ENCODE measurements at regions not wholly inside any gene's neighbourhood (a gene's known extent, or its start where the extent isn't known, plus 50 kb on each side); places are given as distances from the start of the nearest gene placed in this dataset.

DNA sequence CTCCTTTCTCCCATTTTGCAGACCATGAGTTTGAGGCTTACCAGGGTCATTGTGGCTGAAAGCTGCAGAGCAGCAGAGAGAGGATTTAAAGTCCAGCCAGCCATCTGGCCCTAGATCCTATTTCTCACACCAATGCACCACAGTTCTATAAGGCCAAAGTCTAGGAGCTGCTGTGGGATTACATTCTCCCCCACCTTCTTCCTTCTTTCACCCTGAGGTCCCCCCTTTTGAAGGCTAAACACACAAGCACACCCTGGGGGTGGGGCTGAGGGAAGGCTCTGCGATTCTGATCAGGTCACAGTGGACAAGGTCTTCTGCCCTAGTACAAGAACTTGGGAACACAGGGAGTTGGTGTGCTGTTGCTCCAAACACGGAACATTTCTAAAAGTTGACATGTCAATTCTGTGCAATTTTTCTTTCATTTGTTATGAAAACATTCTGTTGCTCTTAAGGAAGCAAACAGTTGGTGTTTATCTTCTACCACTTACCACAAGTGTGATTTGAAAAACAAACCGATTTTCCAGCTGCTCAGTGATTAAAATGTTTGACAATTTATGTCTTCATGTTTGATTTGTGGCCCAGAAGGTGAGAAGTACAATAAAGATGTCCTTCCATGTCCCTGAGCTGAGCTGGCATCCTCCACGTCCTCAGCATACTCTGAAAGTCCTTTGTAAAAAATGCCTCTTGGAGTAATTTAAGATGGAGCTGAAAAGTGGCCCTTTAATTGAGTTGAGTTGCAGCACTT, 271.6 kb upstream of the PPP2R2D start:
- H3K4me1 Mint-ChIP-seq (ENCODE audit: low read depth), result no peaks in the 10 kb centered on the region
- H3K36me3 Mint-ChIP-seq, result no peaks in the 10 kb centered on the region
- no peak overlapping the region for H3K27ac Mint-ChIP-seq
- H3K4me3 Mint-ChIP-seq, result no peak overlapping the region
- H3K9me3 Mint-ChIP-seq (ENCODE audit: low read depth), result peaks cover 16% of the 10 kb centered on the region
- no peaks in the 10 kb centered on the region for H3K27me3 Mint-ChIP-seq

DNA sequence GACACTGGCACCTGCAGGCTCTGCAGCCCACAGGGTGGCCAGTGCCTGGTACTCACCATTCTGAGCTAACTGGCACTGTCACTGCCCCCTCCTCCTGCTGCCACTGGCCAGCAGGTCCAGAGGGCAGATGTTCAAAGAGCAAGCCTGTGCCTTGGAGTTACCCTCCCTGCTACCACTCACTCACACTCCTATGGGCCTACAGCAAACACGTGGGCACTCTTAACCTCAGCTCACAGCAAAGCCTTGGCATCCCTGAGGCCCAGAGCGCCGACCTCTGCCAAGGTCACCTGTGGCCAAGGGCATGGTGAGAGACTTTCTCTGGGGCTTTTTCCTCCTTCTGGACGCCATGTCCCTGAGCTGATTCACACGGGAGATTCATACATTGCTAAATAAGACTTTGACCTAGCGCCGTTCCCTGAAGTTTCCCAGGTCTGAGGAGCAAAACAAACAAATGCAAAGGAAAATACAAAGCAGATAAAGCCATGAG, 270.0 kb upstream of the PPP2R2D start:
- peaks cover 19% of the 10 kb centered on the region for H3K9me3 Mint-ChIP-seq (ENCODE audit: low read depth)
- H3K36me3 Mint-ChIP-seq, result no peaks in the 10 kb centered on the region
- no peaks in the 10 kb centered on the region for H3K4me1 Mint-ChIP-seq (ENCODE audit: low read depth)
- no peak overlapping the region for H3K27ac Mint-ChIP-seq
- no peak overlapping the region for H3K4me3 Mint-ChIP-seq
- H3K27me3 Mint-ChIP-seq, result peaks cover 5% of the 10 kb centered on the region

DNA sequence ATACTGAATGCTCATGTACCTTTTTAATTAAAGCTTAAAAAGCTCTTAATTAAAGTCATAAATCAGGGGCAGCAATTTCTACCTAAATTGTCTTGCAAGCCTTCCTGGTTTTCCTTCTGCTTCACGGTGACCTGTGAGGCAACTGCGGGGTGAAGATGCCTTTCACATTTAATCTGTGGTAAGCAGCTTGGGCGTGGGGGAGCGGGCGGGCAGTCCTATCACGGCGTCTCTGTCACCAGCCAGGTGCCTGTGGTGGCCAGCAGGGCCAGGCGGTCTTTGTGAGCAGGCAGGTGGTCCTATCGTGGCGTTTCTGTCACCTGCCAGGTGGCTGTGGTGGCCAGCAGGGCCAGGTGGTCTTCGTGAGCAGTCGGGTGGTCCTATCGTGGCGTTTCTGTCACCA, 269.2 kb upstream of the PPP2R2D start:
- Mint-ChIP-seq H3K4me1 (ENCODE audit: low read depth) (no peaks in the 10 kb centered on the region), H3K27me3 (peaks cover 10% of the 10 kb centered on the region), H3K27ac (no peak overlapping the region), H3K4me3 (no peak overlapping the region), H3K36me3 (no peaks in the 10 kb centered on the region), H3K9me3 (ENCODE audit: low read depth) (peaks cover 18% of the 10 kb centered on the region)

DNA sequence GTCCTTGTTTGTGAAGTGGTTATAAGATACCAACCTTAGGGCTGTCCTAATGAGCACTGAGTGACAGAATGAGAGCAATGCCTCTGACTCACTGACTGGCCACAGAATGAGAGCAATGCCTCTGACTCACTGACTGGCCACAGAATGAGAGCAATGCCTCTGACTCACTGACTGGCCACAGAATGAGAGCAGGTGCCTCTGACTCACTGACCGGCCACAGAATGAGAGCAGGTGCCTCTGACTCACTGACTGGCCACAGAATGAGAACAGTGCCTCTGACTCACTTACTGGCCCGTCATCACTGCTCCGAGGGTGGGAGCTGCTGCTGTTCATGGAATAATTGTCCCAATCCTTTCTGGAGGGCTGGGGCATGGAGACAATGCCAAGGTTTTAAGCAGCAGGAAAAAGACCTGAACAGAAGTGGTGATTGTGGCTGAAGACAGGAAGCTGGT, 265.2 kb upstream of the PPP2R2D start:
- peaks cover 19% of the 10 kb centered on the region for H3K9me3 Mint-ChIP-seq (ENCODE audit: low read depth)
- H3K27ac Mint-ChIP-seq, result no peak overlapping the region
- H3K36me3 Mint-ChIP-seq, result no peaks in the 10 kb centered on the region
- no peaks in the 10 kb centered on the region for H3K4me1 Mint-ChIP-seq (ENCODE audit: low read depth)
- H3K4me3 Mint-ChIP-seq, result no peak overlapping the region
- H3K27me3 Mint-ChIP-seq, result peaks cover 12% of the 10 kb centered on the region

DNA sequence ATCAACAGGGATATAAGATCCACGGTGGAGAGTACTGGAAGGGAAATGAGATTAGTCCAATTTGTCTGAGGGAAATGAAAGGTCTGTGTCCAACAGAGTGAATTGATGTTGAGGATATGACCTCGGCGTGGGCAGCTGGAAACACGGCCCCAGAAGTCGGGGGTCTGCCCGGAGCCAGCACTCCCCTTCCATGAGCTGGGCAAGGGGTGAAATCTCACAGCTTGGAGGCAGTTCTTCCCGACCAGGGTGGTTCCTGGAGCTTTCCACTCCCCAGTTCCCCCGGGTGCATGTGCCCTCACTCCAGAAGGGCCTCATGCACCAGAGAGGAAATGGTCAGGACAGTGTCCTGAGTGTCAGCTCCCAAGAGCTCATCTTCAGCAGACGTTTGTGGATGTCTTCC, 264.7 kb upstream of the PPP2R2D start:
- Mint-ChIP-seq H3K4me3 (no peak overlapping the region), H3K4me1 (ENCODE audit: low read depth) (no peaks in the 10 kb centered on the region), H3K36me3 (no peaks in the 10 kb centered on the region), H3K27me3 (peaks cover 12% of the 10 kb centered on the region), H3K9me3 (ENCODE audit: low read depth) (peaks cover 19% of the 10 kb centered on the region), H3K27ac (no peak overlapping the region)

DNA sequence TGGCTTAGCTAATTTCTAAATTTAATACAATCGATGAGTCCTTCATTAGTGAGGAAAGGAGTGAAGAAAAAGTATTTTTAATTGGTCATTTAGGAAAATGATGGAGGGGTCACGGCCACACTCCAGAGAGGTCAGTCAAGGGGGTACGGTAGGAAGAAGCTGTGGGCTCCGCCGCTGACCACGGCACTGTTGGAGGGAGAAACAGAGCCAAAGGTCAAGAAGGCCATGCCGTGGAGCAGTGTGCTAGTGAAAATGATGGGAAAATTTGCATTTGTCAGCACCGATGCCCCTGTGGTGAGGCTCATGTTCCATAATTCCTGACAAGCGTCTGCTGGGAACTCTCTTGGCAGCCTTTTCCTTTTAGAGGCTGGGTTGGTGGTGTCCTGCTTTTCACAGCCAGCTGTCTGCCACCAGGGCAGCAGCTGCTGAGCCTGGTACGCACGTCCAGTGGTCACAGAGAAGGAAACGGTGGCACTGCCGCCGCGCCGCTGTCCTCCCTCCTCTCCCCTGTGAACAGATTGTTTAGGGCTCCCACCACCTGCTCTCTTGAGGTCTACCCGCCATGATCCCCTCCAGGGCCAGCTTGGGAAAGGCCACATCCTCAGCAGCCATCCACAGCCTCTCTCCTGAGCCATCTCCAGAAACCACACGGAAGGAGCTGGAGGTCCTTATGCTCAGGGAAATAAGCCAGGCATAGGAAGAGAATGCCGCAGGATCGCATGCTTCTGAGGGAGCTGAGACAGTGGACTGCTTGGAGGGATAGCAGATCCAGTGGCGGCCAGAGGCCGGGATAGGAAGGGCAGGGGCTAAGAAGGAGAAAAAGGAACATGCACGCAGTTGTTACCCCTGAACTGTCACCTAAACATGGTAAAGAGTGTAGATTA, 263.7 kb upstream of the PPP2R2D start:
- no peaks in the 10 kb centered on the region for H3K4me1 Mint-ChIP-seq (ENCODE audit: low read depth)
- peaks cover 12% of the 10 kb centered on the region for H3K27me3 Mint-ChIP-seq
- no peak overlapping the region for H3K4me3 Mint-ChIP-seq
- no peak overlapping the region for H3K27ac Mint-ChIP-seq
- peaks cover 19% of the 10 kb centered on the region for H3K9me3 Mint-ChIP-seq (ENCODE audit: low read depth)
- no peaks in the 10 kb centered on the region for H3K36me3 Mint-ChIP-seq

DNA sequence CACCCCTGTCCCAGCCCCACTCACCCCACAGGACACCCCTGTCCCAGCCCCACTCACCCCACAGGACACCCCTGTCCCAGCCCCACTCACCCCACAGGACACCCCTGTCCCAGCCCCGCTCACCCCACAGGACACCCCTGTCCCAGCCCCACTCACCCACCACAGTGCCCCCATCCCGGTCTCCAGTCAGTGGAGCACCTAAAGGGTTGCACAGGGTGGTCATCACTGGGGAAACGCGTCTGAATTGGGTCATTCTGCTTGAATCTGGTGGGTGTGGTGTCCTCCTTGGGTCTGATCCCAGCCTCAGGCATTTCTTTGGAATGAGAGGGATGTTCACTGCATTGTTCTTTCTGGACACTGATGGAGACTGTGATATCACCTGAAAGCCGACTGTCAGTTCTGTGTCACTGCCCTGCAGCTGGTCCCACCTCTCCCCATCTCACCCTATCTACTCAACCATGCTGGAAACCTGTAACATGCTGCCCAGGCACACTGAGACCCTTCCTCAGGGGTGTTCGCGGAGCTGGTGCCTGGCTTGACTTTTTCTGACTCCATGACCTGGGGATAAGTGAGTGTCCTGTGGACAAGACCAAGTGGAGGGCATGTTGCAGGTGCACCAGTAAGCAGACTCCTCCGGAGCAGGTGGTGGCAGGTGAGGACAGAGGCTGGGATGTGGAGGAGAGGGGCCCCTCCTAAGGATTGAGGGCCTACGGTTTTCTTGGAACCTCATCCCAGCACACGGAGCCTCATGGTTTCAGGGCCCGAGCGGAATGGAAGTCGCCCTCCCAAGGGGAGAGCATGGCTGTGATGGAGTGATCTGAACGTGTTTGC, 262.5 kb upstream of the PPP2R2D start:
- Mint-ChIP-seq H3K27ac (no peak overlapping the region), H3K9me3 (ENCODE audit: low read depth) (peaks cover 14% of the 10 kb centered on the region), H3K4me3 (no peak overlapping the region), H3K36me3 (no peaks in the 10 kb centered on the region), H3K27me3 (peaks cover 12% of the 10 kb centered on the region), H3K4me1 (ENCODE audit: low read depth) (no peaks in the 10 kb centered on the region)

DNA sequence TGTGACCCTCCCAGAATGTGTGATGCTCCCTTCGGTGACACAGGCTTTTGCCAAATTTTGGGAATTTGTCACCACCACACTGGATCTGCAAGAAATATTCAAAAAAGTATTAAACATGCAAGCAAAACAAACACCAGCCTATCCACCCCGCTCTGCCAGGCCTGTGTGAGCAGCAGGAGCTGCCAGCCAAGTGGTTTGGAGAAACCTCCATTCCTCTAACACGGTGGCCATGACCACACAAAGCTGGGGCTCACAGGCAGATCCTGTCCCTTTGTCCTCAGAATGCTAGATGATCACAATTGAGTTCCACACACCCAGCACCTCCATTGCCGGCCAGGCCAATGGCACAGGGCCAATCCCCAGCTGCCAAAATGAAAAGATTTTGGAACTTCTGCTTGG, 261.9 kb upstream of the PPP2R2D start:
- no peak overlapping the region for H3K4me3 Mint-ChIP-seq
- H3K9me3 Mint-ChIP-seq (ENCODE audit: low read depth), result peaks cover 14% of the 10 kb centered on the region
- peaks cover 12% of the 10 kb centered on the region for H3K27me3 Mint-ChIP-seq
- H3K4me1 Mint-ChIP-seq (ENCODE audit: low read depth), result no peaks in the 10 kb centered on the region
- no peak overlapping the region for H3K27ac Mint-ChIP-seq
- no peaks in the 10 kb centered on the region for H3K36me3 Mint-ChIP-seq

DNA sequence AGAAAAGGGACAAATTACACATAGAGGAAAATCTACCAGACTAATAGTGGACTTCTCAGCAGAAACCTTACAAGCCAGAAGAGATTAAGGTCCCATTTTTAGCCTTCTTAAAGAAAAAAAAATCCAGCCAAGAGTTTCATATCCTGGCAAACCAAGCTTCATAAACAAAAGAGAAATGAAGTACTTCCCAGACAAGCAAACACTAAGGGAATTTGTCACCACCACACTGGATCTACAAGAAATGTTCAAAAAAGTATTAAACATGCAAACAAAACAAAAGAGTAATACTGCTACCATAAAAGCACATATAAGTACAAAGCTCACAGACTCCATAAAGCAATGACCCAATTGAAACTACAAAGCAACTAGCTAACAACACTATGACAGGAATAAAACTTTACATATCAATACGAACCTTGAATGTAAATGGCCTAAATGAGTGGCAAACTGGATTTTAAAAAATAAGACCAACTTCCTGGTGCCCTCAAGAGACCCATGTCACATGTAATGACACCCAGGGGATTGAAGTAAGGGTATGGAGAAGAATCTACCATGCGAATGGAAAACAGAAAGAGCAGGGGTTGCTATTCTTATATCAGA, 260.7 kb upstream of the PPP2R2D start:
- Mint-ChIP-seq H3K9me3 (ENCODE audit: low read depth) (peaks cover 8% of the 10 kb centered on the region), H3K27me3 (peaks cover 9% of the 10 kb centered on the region), H3K27ac (no peak overlapping the region), H3K36me3 (no peaks in the 10 kb centered on the region), H3K4me3 (no peak overlapping the region), H3K4me1 (ENCODE audit: low read depth) (no peaks in the 10 kb centered on the region)

DNA sequence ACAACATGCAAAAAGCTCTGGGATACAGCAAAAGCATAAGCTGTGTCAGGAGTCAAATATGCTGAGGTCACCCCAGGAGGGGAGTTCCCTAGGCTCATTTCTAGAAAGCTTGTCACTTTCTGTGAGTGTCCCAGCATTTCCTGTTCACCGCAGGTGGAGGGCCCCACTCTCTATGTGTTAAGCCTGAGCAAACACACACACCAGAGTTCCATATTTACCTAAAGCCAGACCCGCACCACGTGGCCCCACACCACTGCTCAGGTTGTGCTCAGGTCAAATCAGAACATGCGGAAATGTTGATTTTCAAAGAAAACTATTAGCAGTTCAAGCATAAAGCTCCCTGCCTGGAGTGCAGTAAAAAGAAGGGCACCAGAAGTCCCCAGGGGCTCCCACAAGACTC, 259.6 kb upstream of the PPP2R2D start:
- H3K36me3 Mint-ChIP-seq, result no peaks in the 10 kb centered on the region
- H3K4me3 Mint-ChIP-seq, result no peak overlapping the region
- H3K4me1 Mint-ChIP-seq (ENCODE audit: low read depth), result no peaks in the 10 kb centered on the region
- H3K27ac Mint-ChIP-seq, result no peak overlapping the region
- H3K27me3 Mint-ChIP-seq, result peaks cover 4% of the 10 kb centered on the region
- H3K9me3 Mint-ChIP-seq (ENCODE audit: low read depth), result peaks cover 8% of the 10 kb centered on the region

DNA sequence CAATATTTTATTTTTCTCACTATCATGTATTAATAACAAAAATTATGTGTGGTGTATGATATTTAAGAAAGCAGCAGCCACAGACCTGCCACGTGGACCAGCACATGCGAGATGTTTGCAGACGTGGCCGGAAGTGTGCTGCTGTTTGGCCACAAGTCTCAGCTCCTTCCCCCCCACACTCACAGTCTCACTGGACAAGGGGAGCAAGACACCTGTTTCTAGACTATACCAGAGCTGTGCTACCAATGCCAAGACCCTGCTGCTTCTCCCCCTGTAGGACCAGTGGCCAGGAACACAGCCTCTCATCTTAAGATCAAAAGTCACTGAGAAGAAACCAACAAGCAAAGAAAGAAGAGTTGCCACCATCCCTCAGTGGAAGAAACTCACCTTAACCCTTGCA, 258.9 kb upstream of the PPP2R2D start:
- H3K9me3 Mint-ChIP-seq (ENCODE audit: low read depth), result peaks cover 8% of the 10 kb centered on the region
- H3K36me3 Mint-ChIP-seq, result no peaks in the 10 kb centered on the region
- no peaks in the 10 kb centered on the region for H3K4me1 Mint-ChIP-seq (ENCODE audit: low read depth)
- H3K27me3 Mint-ChIP-seq, result no peaks in the 10 kb centered on the region
- H3K27ac Mint-ChIP-seq, result no peak overlapping the region
- H3K4me3 Mint-ChIP-seq, result no peak overlapping the region

DNA sequence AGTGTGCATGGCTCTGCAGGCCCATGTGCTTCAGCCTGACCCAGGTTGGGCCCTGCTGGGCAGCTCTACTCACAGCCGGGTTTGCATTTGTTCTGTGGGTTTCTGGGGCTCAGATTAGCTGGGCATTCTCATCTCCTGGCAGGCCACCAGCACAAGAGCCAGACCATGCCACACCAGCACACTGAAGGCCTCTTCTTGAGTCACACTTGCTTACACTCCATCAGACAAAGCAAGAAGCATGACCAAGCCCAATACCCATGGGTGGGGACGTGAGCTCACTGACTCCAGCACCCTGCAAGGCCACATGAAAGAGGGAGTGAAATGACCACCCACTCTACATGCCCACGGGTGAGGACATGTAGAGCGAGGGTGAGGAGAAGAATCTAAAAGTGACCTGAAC, 257.8 kb upstream of the PPP2R2D start:
- Mint-ChIP-seq H3K4me1 (ENCODE audit: low read depth) (no peaks in the 10 kb centered on the region), H3K36me3 (no peaks in the 10 kb centered on the region), H3K9me3 (ENCODE audit: low read depth) (peaks cover 8% of the 10 kb centered on the region), H3K27me3 (no peaks in the 10 kb centered on the region), H3K4me3 (no peak overlapping the region), H3K27ac (no peak overlapping the region)

DNA sequence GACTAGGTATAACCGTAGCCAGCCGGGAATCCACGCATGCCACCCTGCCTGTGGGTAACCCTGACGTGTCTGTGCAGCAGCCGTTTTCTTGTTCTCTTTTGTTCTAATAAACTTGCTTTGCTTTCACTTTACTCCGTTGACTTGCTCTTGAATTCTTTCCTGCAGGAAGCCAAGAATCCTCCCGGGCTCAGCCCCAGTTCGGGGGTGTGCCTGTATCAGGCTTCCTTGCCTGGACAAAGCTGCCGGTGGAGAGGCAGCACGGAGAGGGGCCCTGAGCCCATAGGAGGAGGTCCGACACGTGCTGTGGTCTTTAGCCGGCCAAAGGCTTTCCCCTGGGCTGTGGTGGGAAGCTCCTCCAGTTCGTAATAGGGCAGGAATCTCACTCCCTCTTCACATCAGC, 256.5 kb upstream of the PPP2R2D start:
- no peaks in the 10 kb centered on the region for H3K27me3 Mint-ChIP-seq
- no peak overlapping the region for H3K4me3 Mint-ChIP-seq
- no peak overlapping the region for H3K27ac Mint-ChIP-seq
- H3K4me1 Mint-ChIP-seq (ENCODE audit: low read depth), result no peaks in the 10 kb centered on the region
- peaks cover 8% of the 10 kb centered on the region for H3K9me3 Mint-ChIP-seq (ENCODE audit: low read depth)
- H3K36me3 Mint-ChIP-seq, result no peaks in the 10 kb centered on the region

DNA sequence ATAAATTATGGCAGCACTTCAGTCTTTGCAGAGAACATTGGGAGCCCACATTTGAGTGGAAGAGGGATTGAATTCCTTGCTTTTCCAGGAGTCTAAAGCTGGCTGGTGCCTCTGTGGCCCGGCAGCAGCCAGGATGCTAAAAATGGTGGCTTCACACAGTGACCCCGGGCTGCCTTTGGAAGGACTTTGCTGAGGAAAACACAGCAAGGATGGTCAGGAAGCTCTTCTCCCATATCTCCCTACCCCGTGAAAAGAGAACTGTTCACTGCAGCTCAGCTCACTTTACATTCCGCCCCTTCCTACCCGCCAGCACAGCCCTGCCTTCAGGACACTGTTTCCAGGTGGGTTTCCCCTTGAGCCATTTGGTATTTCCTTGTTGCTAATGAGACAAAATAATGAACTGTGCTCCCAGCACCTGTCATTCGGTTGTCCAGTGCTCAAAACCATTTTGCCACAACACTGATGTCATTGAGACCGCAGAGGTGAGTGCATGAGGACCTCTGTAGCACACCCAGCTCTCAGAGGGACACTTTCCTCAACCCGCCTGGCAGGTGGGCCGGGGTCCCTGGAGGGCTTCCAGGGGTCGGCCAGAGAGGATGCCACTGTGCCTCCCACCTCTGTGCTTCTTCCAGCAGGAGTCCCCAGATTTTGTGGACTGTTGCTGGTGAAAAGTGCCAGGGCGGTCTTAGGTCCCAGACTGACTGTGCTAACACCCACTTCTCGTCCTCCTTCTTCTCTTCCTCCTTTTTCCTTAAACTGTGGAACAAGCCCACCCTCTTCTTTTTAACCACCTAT, 255.7 kb upstream of the PPP2R2D start:
- H3K9me3 Mint-ChIP-seq (ENCODE audit: low read depth), result peaks cover 3% of the 10 kb centered on the region
- no peak overlapping the region for H3K27ac Mint-ChIP-seq
- no peaks in the 10 kb centered on the region for H3K36me3 Mint-ChIP-seq
- no peaks in the 10 kb centered on the region for H3K4me1 Mint-ChIP-seq (ENCODE audit: low read depth)
- no peak overlapping the region for H3K4me3 Mint-ChIP-seq
- no peaks in the 10 kb centered on the region for H3K27me3 Mint-ChIP-seq

Measured in activated naive CD8-positive, alpha-beta T cell (primary cell).